H1 (cell line): ENCODE measurements at regions not wholly inside any gene's neighbourhood (a gene's known extent, or its start where the extent isn't known, plus 50 kb on each side); places are given as distances from the start of the nearest gene placed in this dataset.

ENCODE experiments used
- CTCF ChIA-PET: fragments of 300-600 bp; sonication (Branson Sonifier 250); formaldehyde crosslinking; loops from one replicate; lab custom pipeline; 2021; ENCODE audit not compliant: partially characterized antibody; lab: Charles Lee
- POLR2A ChIA-PET: fragments of 300-600 bp; sonication (Branson Sonifier 250); formaldehyde crosslinking; loops from one replicate; lab custom pipeline; 2021; ENCODE audit warnings: inconsistent platforms; ENCODE audit not compliant: partially characterized antibody; lab: Charles Lee
- DNase-seq, 2 experiments: peaks; one replicate each; pipeline versions ENCODE4 v3.0.0 to v3.0.0-alpha.2; 2010 to 2022; ENCODE audit warnings: low spot score in 2 of 2, low read depth in 1 of 2, mixed read lengths in 1 of 2
- FAIRE-seq: peaks from 2 replicates; lab custom pipeline; 2011; peaks lifted over from hg19 to GRCh38; lab: Jason Lieb, UNC
- H2AFZ ChIP-seq: 2 replicates; pipeline ENCODE4 v1.8.1; 2012; ENCODE audit warnings: low read length, inconsistent platforms
- H2AK5ac ChIP-seq: 2 replicates; pipeline ENCODE4 v1.6.1; 2013; ENCODE audit warnings: low read depth, low read length
- H2BK120ac ChIP-seq: replicated peaks from 2 replicates; pipeline ENCODE3; 2013; ENCODE audit warnings: low read depth, low read length, inconsistent platforms
- H2BK12ac ChIP-seq: 2 replicates; pipeline ENCODE4 v1.6.1; 2013; ENCODE audit warnings: low read depth, low read length
- H2BK15ac ChIP-seq: 2 replicates; pipeline ENCODE4 v1.6.1; 2013; ENCODE audit warnings: low read length
- H2BK20ac ChIP-seq: 2 replicates; pipeline ENCODE4 v1.6.1; 2013; ENCODE audit warnings: low read length
- H2BK5ac ChIP-seq: 2 replicates; pipeline ENCODE4 v1.6.1; 2013; ENCODE audit warnings: low read depth, low read length
- H3K14ac ChIP-seq: 2 replicates; pipeline ENCODE4 v1.6.1; 2013; ENCODE audit warnings: inconsistent platforms; ENCODE audit not compliant: insufficient read length
- H3K18ac ChIP-seq: 2 replicates; pipeline ENCODE4 v1.6.1; 2013; ENCODE audit warnings: low read length; ENCODE audit errors: extremely low read depth
- H3K23ac ChIP-seq: 2 replicates; pipeline ENCODE4 v1.6.1; 2013; ENCODE audit warnings: inconsistent platforms; ENCODE audit not compliant: insufficient read length
- H3K23me2 ChIP-seq: 2 replicates; pipeline ENCODE4 v1.6.1; 2013; ENCODE audit warnings: low read depth, low read length
- H3K27ac ChIP-seq: 2 replicates; pipeline ENCODE4 v1.6.1; 2011; ENCODE audit warnings: low read depth, low read length, inconsistent platforms
- H3K27me3 ChIP-seq, 4 experiments: replicated peaks in 1 of 4; 1 replicate in 1 of 4; 2 replicates in 3 of 4; pipeline versions ENCODE4 v1.6.1 to v1.8.1; 2011 to 2013; ENCODE audit warnings: low read length in 3 of 4, mild to moderate bottlenecking in 3 of 4, inconsistent platforms in 2 of 4, mixed read lengths in 2 of 4, moderate library complexity in 1 of 4; ENCODE audit not compliant: control insufficient read depth in 3 of 4, insufficient read depth in 3 of 4; ENCODE audit errors: extremely low read depth in 1 of 4
- H3K36me3 ChIP-seq, 4 experiments: 2 replicates each; pipeline versions ENCODE4 v1.6.1 to v1.8.1; 2011 to 2013; ENCODE audit warnings: mild to moderate bottlenecking in 4 of 4, low read length in 3 of 4, moderate library complexity in 2 of 4, control low read depth in 1 of 4, inconsistent platforms in 1 of 4; ENCODE audit not compliant: insufficient read depth in 4 of 4, control insufficient read depth in 2 of 4
- H3K4ac ChIP-seq: replicated peaks from 2 replicates; pipeline ENCODE3; 2013; ENCODE audit warnings: low read length, low read depth, mixed read lengths, inconsistent platforms; ENCODE audit not compliant: insufficient read length
- H3K4me1 ChIP-seq, 4 experiments: replicated peaks in 1 of 4; 1 replicate in 1 of 4; 2 replicates in 3 of 4; pipeline versions ENCODE4 v1.6.1 to v1.8.1; 2011 to 2013; ENCODE audit warnings: low read length in 3 of 4, inconsistent platforms in 2 of 4, mixed read lengths in 1 of 4; ENCODE audit not compliant: insufficient read depth in 4 of 4, control insufficient read depth in 3 of 4
- H3K4me2 ChIP-seq, 2 experiments: 2 replicates each; pipeline versions ENCODE4 v1.6.1 to v1.8.1; 2011 to 2013; ENCODE audit warnings: low read depth in 2 of 2, low read length in 2 of 2, control low read depth in 1 of 2, inconsistent platforms in 1 of 2, mild to moderate bottlenecking in 1 of 2; ENCODE audit not compliant: insufficient read depth in 1 of 2
- H3K4me3 ChIP-seq, 4 experiments: fragments of 200-600, 300-600 bp in 1 of 4; sonication (generic), shearing (Covaris generic), sonication (Bioruptor Twin) in 1 of 4; 2 replicates each; pipeline versions ENCODE4 v1.5.1 to v1.8.1; 2011 to 2016; ENCODE audit warnings: low read length in 4 of 4, low read depth in 3 of 4, control low read depth in 2 of 4, inconsistent platforms in 2 of 4, mild to moderate bottlenecking in 2 of 4, mixed read lengths in 1 of 4, moderate library complexity in 1 of 4; ENCODE audit not compliant: insufficient read depth in 2 of 4; ENCODE audit errors: extremely low read depth in 1 of 4
- H3K56ac ChIP-seq: replicated peaks from 2 replicates; pipeline ENCODE3; 2013; ENCODE audit warnings: low read depth, mild to moderate bottlenecking, mixed read lengths, low read length, inconsistent platforms; ENCODE audit not compliant: insufficient read length
- H3K79me1 ChIP-seq: 2 replicates; pipeline ENCODE4 v1.6.1; 2013; ENCODE audit warnings: low read depth, low read length, control low read depth
- H3K79me2 ChIP-seq, 2 experiments: 2 replicates each; pipeline versions ENCODE4 v1.6.1 to v1.8.1; 2012 to 2013; ENCODE audit warnings: low read length in 2 of 2, mild to moderate bottlenecking in 2 of 2, inconsistent platforms in 1 of 2; ENCODE audit not compliant: insufficient read depth in 2 of 2, control insufficient read depth in 1 of 2
- H3K9ac ChIP-seq, 4 experiments: replicated peaks in 1 of 4; 1 replicate in 1 of 4; 2 replicates in 3 of 4; pipeline versions ENCODE4 v1.6.1 to v1.8.1; 2011 to 2013; ENCODE audit warnings: low read depth in 3 of 4, low read length in 3 of 4, control low read depth in 2 of 4, mild to moderate bottlenecking in 2 of 4, moderate library complexity in 2 of 4, inconsistent platforms in 1 of 4; ENCODE audit errors: extremely low read depth in 1 of 4
- H3K9me3 ChIP-seq, 2 experiments: 2 replicates each; pipeline versions ENCODE4 v1.6.1 to v1.8.1; 2012 to 2013; ENCODE audit warnings: mild to moderate bottlenecking in 2 of 2, moderate library complexity in 2 of 2, control low read depth in 1 of 2, inconsistent platforms in 1 of 2, low read depth in 1 of 2, low read length in 1 of 2, mixed read lengths in 1 of 2; ENCODE audit not compliant: insufficient read depth in 2 of 2
- H4K20me1 ChIP-seq, 2 experiments: replicated peaks in 1 of 2; 2 replicates each; pipeline versions ENCODE3 to v1.8.1; 2011 to 2013; ENCODE audit warnings: inconsistent platforms in 2 of 2, low read length in 2 of 2, mild to moderate bottlenecking in 1 of 2; ENCODE audit not compliant: insufficient read depth in 2 of 2, control insufficient read depth in 1 of 2
- H4K5ac ChIP-seq: 2 replicates; pipeline ENCODE4 v1.6.1; 2013; ENCODE audit warnings: low read length, low read depth, mixed read lengths, inconsistent platforms; ENCODE audit not compliant: insufficient read length
- H4K8ac ChIP-seq: 2 replicates; pipeline ENCODE4 v1.8.0; 2013; ENCODE audit warnings: mild to moderate bottlenecking, moderate library complexity, low read length, inconsistent platforms; ENCODE audit not compliant: insufficient read depth; ENCODE audit errors: extremely low read depth
- H4K91ac ChIP-seq: replicated peaks from 2 replicates; pipeline ENCODE3; 2013; ENCODE audit warnings: low read length, mixed read lengths, inconsistent platforms; ENCODE audit not compliant: insufficient read length
- ATF3 ChIP-seq: IDR thresholded peaks from 2 replicates; pipeline ENCODE4 v1.6.1; 2011; ENCODE audit warnings: low read depth, mild to moderate bottlenecking, low read length; ENCODE audit not compliant: insufficient read depth
- CBX5 ChIP-seq: fragments of 300-800, 300-1000 bp; sonication (generic); IDR thresholded peaks from 2 replicates; pipeline ENCODE4 v1.7.1; 2016; ENCODE audit warnings: antibody characterized with exemption, low read length, low read depth
- CHD1 ChIP-seq: IDR thresholded peaks from 2 replicates; pipeline ENCODE4 v1.6.1; 2012; ENCODE audit warnings: low read depth, low read length, improper control_type of control experiment
- CHD2 ChIP-seq: IDR thresholded peaks from 2 replicates; pipeline ENCODE4 v1.6.1; 2012; ENCODE audit warnings: low read length, improper control_type of control experiment
- EZH2 ChIP-seq: fragments of 200-600 bp; sonication (generic); IDR thresholded peaks from 2 replicates; pipeline ENCODE4 v1.7.1; 2012; ENCODE audit warnings: low read depth, mild to moderate bottlenecking, moderate library complexity, low read length, inconsistent platforms; ENCODE audit not compliant: severe bottlenecking
- FOSL1 ChIP-seq: IDR thresholded peaks from 2 replicates; pipeline ENCODE4 v1.6.1; 2011; ENCODE audit warnings: mild to moderate bottlenecking, low read depth, low read length, moderate library complexity; ENCODE audit not compliant: insufficient read depth
- HDAC6 ChIP-seq: IDR thresholded peaks from one replicate; pipeline ENCODE4 v1.7.1; 2012; ENCODE audit warnings: low read depth, mild to moderate bottlenecking, inconsistent platforms, low read length, moderate library complexity
- POLR2AphosphoS5 ChIP-seq: IDR thresholded peaks from 2 replicates; pipeline ENCODE4 v1.6.1; 2011; ENCODE audit warnings: low read depth, low read length
- RAD21 ChIP-seq, 2 experiments: IDR thresholded peaks in 1 of 2; conservative IDR thresholded peaks in 1 of 2; 2 replicates each; pipeline ENCODE4 v1.6.1; 2011; ENCODE audit warnings: low read depth in 2 of 2, low read length in 2 of 2, improper control_type of control experiment in 1 of 2, inconsistent platforms in 1 of 2, mild to moderate bottlenecking in 1 of 2, moderate library complexity in 1 of 2
- SAP30 ChIP-seq: fragments of 300-600 bp; sonication (generic); IDR thresholded peaks from 2 replicates; pipeline ENCODE4 v1.7.1; 2012; ENCODE audit warnings: low read length, moderate library complexity, mild to moderate bottlenecking, inconsistent platforms; ENCODE audit not compliant: insufficient read depth, insufficient replicate concordance
- SIN3A ChIP-seq, 2 experiments: IDR thresholded peaks in 1 of 2; conservative IDR thresholded peaks in 1 of 2; 2 replicates each; pipeline ENCODE4 v1.6.1; 2011 to 2012; ENCODE audit warnings: low read length in 2 of 2, improper control_type of control experiment in 1 of 2, low read depth in 1 of 2, mild to moderate bottlenecking in 1 of 2
- SIRT6 ChIP-seq: IDR thresholded peaks from one replicate; pipeline ENCODE4 v1.7.1; 2012; ENCODE audit warnings: low read length, inconsistent platforms
- SIX5 ChIP-seq: IDR thresholded peaks from 2 replicates; pipeline ENCODE4 v1.6.1; 2011; ENCODE audit warnings: mild to moderate bottlenecking, low read depth, low read length
- SRF ChIP-seq: IDR thresholded peaks from 2 replicates; pipeline ENCODE4 v1.6.1; 2011; ENCODE audit warnings: mild to moderate bottlenecking, low read depth, low read length, moderate library complexity
- TEAD4 ChIP-seq: IDR thresholded peaks from 2 replicates; pipeline ENCODE4 v1.6.1; 2012; ENCODE audit warnings: low read depth, low read length, inconsistent platforms, mixed read lengths
- WGBS, 2 experiments: shearing (Covaris generic) in 1 of 2; methylation state at CpG; one replicate each; pipeline versions ENCODE4 v1.1.6 to v1.1.7; 2013 to 2015; ENCODE audit warnings: low lambda C conversion rate in 2 of 2, mixed read lengths in 2 of 2, inconsistent platforms in 1 of 2, low coverage in 1 of 2, missing lambda C conversion rate in 1 of 2; ENCODE audit not compliant: insufficient replicate concordance in 2 of 2, insufficient coverage in 1 of 2, insufficient read length in 1 of 2; ENCODE audit errors: extremely low coverage in 1 of 2, missing lambda C conversion rate in 1 of 2; 5-methylcytosine and 5-hydroxymethylcytosine counted together

- FAIRE-seq (no peak), DNase-seq (no peak)
- Histone ChIP-seq H3K4me2 (no peak overlapping the region), H3K27me3 (no peaks in the 10 kb centered on the region), H4K91ac (no peak overlapping the region), H3K4ac (no peak overlapping the region), H3K36me3 (no peaks in the 10 kb centered on the region), H3K4me3 (no peak overlapping the region), H2BK12ac (no peak overlapping the region), H3K4me1 (peaks cover 0 to 2% (median under 1%) of the 10 kb centered on the region in 4 experiments; a peak in 2 of 7 replicates), H3K56ac (no peak overlapping the region), H3K79me1 (no peaks in the 10 kb centered on the region), H2BK120ac (no peak overlapping the region), H4K20me1 (no peaks in the 10 kb centered on the region), H2BK5ac (no peak overlapping the region), H3K27ac (no peak overlapping the region), H2BK20ac (no peak overlapping the region), H3K79me2 (no peaks in the 10 kb centered on the region), H3K23me2 (no peaks in the 10 kb centered on the region), H3K14ac (no peak overlapping the region), H2AK5ac (no peak overlapping the region), H4K5ac (no peak overlapping the region), H4K8ac (no peak overlapping the region), H2AFZ (no peak overlapping the region), H3K18ac (no peak overlapping the region), H3K9me3 (no peaks in the 10 kb centered on the region), H2BK15ac (no peak overlapping the region), H3K9ac (no peak overlapping the region), H3K23ac (no peak overlapping the region)
- WGBS, 2 experiments, result 92% methylated on average over 2 of the region's 2 CpGs; no CpG with 5 or more reads in 1 of the 2 experiments
- ChIA-PET CTCF (interaction anchor here (1.7 kb wide), 1 partner anchor 36 kb away, joined by 5 read pairs; no protein-coding TSS in a partner anchor), POLR2A (no interaction called here)
- TF ChIP-seq POLR2AphosphoS5 (no peak), EZH2 (no peak), ATF3 (no peak), CHD1 (no peak), SIN3A (conservative IDR thresholded peaks at IDR 0.05 in 1 of 2, IDR thresholded peaks at IDR 0.05 in 1 of 2; ENCODE audit: low read depth in 1 of 2, low read length in 2 of 2) (no peak), RAD21 (IDR thresholded peaks at IDR 0.05 in 1 of 2, conservative IDR thresholded peaks at IDR 0.05 in 1 of 2; ENCODE audit: low read depth in 2 of 2, low read length in 2 of 2) (no peak), TEAD4 (no peak), SRF (no peak), HDAC6 (no peak), CHD2 (no peak), SAP30 (no peak), FOSL1 (no peak), SIX5 (no peak), CBX5 (no peak), SIRT6 (no peak)
These were observed 361.1 kb upstream of the ATP10A start for GRCh38 chr15:26224266-26224665.
